HL-60 (cell line): ENCODE measurements at regions not wholly inside any gene's neighbourhood (a gene's known extent, or its start where the extent isn't known, plus 50 kb on each side); places are given as distances from the start of the nearest gene placed in this dataset.

Experiments
- DNase-seq, 2 experiments: peaks; one replicate each; pipeline ENCODE4 v3.0.0-alpha.2; 2010 to 2020; ENCODE audit warnings: low read depth in 1 of 2, low spot score in 1 of 2
- H3K27ac ChIP-seq: fragments of 250-450 bp; sonication (Bioruptor Pico); replicated peaks from 2 replicates; pipeline ENCODE4 v1.5.1; 2020; ENCODE audit warnings: mild to moderate bottlenecking, moderate library complexity
- H3K27me3 ChIP-seq: fragments of 250-450 bp; sonication (Bioruptor Pico); 2 replicates; pipeline ENCODE4 v1.5.1; 2021; ENCODE audit warnings: mild to moderate bottlenecking, moderate library complexity; ENCODE audit not compliant: insufficient read depth, poor library complexity, severe bottlenecking
- H3K4me3 ChIP-seq: replicated peaks from 2 replicates; pipeline ENCODE4 v1.5.1; 2011; ENCODE audit warnings: mild to moderate bottlenecking, control low read depth, low read length; ENCODE audit not compliant: insufficient read depth
- CTCF ChIP-seq: IDR thresholded peaks from one replicate; pipeline ENCODE4 v1.5.1; 2011; ENCODE audit warnings: low read length, control low read depth, inconsistent platforms; ENCODE audit not compliant: insufficient read depth
- GABPA ChIP-seq: IDR thresholded peaks from 2 replicates; pipeline ENCODE4 v1.6.1; 2012; ENCODE audit warnings: low read depth
- POLR2AphosphoS5 ChIP-seq: IDR thresholded peaks from 2 replicates; pipeline ENCODE4 v1.6.1; 2012; ENCODE audit warnings: low read depth
- REST ChIP-seq: IDR thresholded peaks from 2 replicates; pipeline ENCODE4 v1.6.1; 2012; ENCODE audit warnings: low read depth; ENCODE audit not compliant: insufficient replicate concordance
- SPI1 ChIP-seq: IDR thresholded peaks from 2 replicates; pipeline ENCODE4 v1.6.1; 2012; ENCODE audit warnings: low read depth, mild to moderate bottlenecking, borderline replicate concordance

- DNase-seq, result no peak
- Histone ChIP-seq H3K27me3 (peaks cover 19% of the 10 kb centered on the region), H3K27ac (no peak overlapping the region), H3K4me3 (no peak overlapping the region)
- TF ChIP-seq POLR2AphosphoS5 (no peak), GABPA (no peak), REST (no peak), SPI1 (no peak), CTCF (no peak)
Measured at GRCh38 chr7:22563621-22564241, 63.7 kb upstream of the STEAP1B start.

GRCh38 chr7:22563032-22563501 lies 63.1 kb upstream of the STEAP1B start:
- no peak for TF ChIP-seq POLR2AphosphoS5
- no peak for TF ChIP-seq GABPA
- TF ChIP-seq REST, result no peak
- no peak for TF ChIP-seq SPI1
- TF ChIP-seq CTCF, result no peak
- Histone ChIP-seq H3K27ac (no peak overlapping the region), H3K27me3 (peaks cover 19% of the 10 kb centered on the region), H3K4me3 (no peak overlapping the region)
- no peak for DNase-seq

GRCh38 chr7:22561895-22562593 lies 62.1 kb upstream of the STEAP1B start:
- peaks cover 19% of the 10 kb centered on the region for H3K27me3 ChIP-seq
- DNase-seq, result no peak
- no peak overlapping the region for H3K4me3 ChIP-seq
- no peak overlapping the region for H3K27ac ChIP-seq
- TF ChIP-seq GABPA, result no peak
- TF ChIP-seq CTCF, result no peak
- no peak for TF ChIP-seq POLR2AphosphoS5
- no peak for TF ChIP-seq SPI1
- no peak for TF ChIP-seq REST
